H9 (cell line): ENCODE measurements at regions not wholly inside any gene's neighbourhood (a gene's known extent, or its start where the extent isn't known, plus 50 kb on each side); places are given as distances from the start of the nearest gene placed in this dataset.
"Not testable (repeated sequence)": the region's sequence is repeated elsewhere in the genome, so short reads cannot be mapped to it uniquely, and the experiment has no call there.

Source experiments
- DNase-seq: peaks from one replicate; pipeline ENCODE4 v3.0.0-alpha.2; 2017
- H2AFZ ChIP-seq: one replicate; pipeline ENCODE4 v1.6.1; 2013; ENCODE audit warnings: mild to moderate bottlenecking, low read length, control low read depth, moderate library complexity
- H2AK5ac ChIP-seq: 2 replicates; pipeline ENCODE4 v1.6.1; 2013; ENCODE audit warnings: low read length, control low read depth, mixed read lengths; ENCODE audit not compliant: insufficient read length
- H2BK120ac ChIP-seq: one replicate; pipeline ENCODE4 v1.6.1; 2013; ENCODE audit warnings: low read depth, mild to moderate bottlenecking, low read length, control low read depth, inconsistent platforms; ENCODE audit not compliant: poor library complexity, severe bottlenecking
- H2BK12ac ChIP-seq: 2 replicates; pipeline ENCODE4 v1.6.1; 2013; ENCODE audit warnings: low read length, control low read depth, mixed read lengths, low read depth; ENCODE audit not compliant: insufficient read length
- H2BK15ac ChIP-seq: 2 replicates; pipeline ENCODE4 v1.6.1; 2013; ENCODE audit warnings: low read depth, low read length, control low read depth
- H2BK20ac ChIP-seq: one replicate; pipeline ENCODE4 v1.6.1; 2013; ENCODE audit warnings: low read depth, mild to moderate bottlenecking, low read length, control low read depth, inconsistent platforms; ENCODE audit not compliant: poor library complexity, severe bottlenecking
- H2BK5ac ChIP-seq: 2 replicates; pipeline ENCODE4 v1.6.1; 2013; ENCODE audit warnings: low read length, control low read depth, mixed read lengths; ENCODE audit not compliant: insufficient read length
- H3K14ac ChIP-seq: 2 replicates; pipeline ENCODE4 v1.6.1; 2013; ENCODE audit warnings: low read length, control low read depth; ENCODE audit not compliant: insufficient read depth
- H3K18ac ChIP-seq: 2 replicates; pipeline ENCODE4 v1.6.1; 2013; ENCODE audit warnings: low read depth, mild to moderate bottlenecking, mixed read lengths, low read length, control low read depth; ENCODE audit not compliant: insufficient read length
- H3K23ac ChIP-seq: 2 replicates; pipeline ENCODE4 v1.6.1; 2013; ENCODE audit warnings: low read length, control low read depth, mixed read lengths, low read depth; ENCODE audit not compliant: insufficient read length
- H3K23me2 ChIP-seq: 2 replicates; pipeline ENCODE4 v1.6.1; 2013; ENCODE audit warnings: low read depth, mild to moderate bottlenecking, mixed read lengths, low read length, control low read depth; ENCODE audit not compliant: insufficient read length, poor library complexity, severe bottlenecking
- H3K27ac ChIP-seq: 2 replicates; pipeline ENCODE4 v1.5.1; 2013; ENCODE audit warnings: low read length, control low read depth, mixed read lengths, low read depth; ENCODE audit not compliant: insufficient read length
- H3K27me3 ChIP-seq: 2 replicates; pipeline ENCODE4 v1.6.1; 2013; ENCODE audit warnings: low read length, control low read depth, inconsistent platforms; ENCODE audit not compliant: insufficient read depth
- H3K4ac ChIP-seq: 2 replicates; pipeline ENCODE4 v1.6.1; 2013; ENCODE audit warnings: low read depth, mild to moderate bottlenecking, control low read depth, inconsistent platforms, low read length, moderate library complexity
- H3K4me1 ChIP-seq: 2 replicates; pipeline ENCODE4 v1.6.1; 2013; ENCODE audit warnings: low read length, control low read depth, inconsistent platforms; ENCODE audit not compliant: insufficient read depth
- H3K4me2 ChIP-seq: 2 replicates; pipeline ENCODE4 v1.6.1; 2013; ENCODE audit warnings: low read length, control low read depth, mixed read lengths; ENCODE audit not compliant: insufficient read length, insufficient read depth
- H3K56ac ChIP-seq: 2 replicates; pipeline ENCODE4 v1.6.1; 2013; ENCODE audit warnings: low read depth, mild to moderate bottlenecking, mixed read lengths, low read length, control low read depth; ENCODE audit not compliant: insufficient read length
- H3K79me1 ChIP-seq: 2 replicates; pipeline ENCODE4 v1.6.1; 2013; ENCODE audit warnings: low read depth, mild to moderate bottlenecking, moderate library complexity, low read length, control low read depth, inconsistent platforms; ENCODE audit not compliant: insufficient read depth, poor library complexity, severe bottlenecking
- H3K79me2 ChIP-seq: 2 replicates; pipeline ENCODE4 v1.6.1; 2013; ENCODE audit warnings: low read length, control low read depth, inconsistent platforms; ENCODE audit not compliant: insufficient read depth
- H3K9ac ChIP-seq: 2 replicates; pipeline ENCODE4 v1.6.1; 2013; ENCODE audit warnings: low read length, control low read depth, mixed read lengths; ENCODE audit not compliant: insufficient read length; ENCODE audit errors: extremely low read depth
- H3K9me3 ChIP-seq: one replicate; pipeline ENCODE4 v1.6.1; 2013; ENCODE audit warnings: low read depth, low read length, inconsistent platforms; ENCODE audit not compliant: control insufficient read depth
- H3T11ph ChIP-seq: one replicate; pipeline ENCODE4 v1.6.1; 2013; ENCODE audit warnings: mild to moderate bottlenecking, low read length, control low read depth, inconsistent platforms
- H4K20me1 ChIP-seq: one replicate; pipeline ENCODE4 v1.6.1; 2013; ENCODE audit not compliant: control insufficient read depth, insufficient read length, insufficient read depth
- H4K5ac ChIP-seq: 2 replicates; pipeline ENCODE4 v1.6.1; 2013; ENCODE audit warnings: low read depth, mild to moderate bottlenecking, mixed read lengths, low read length, control low read depth; ENCODE audit not compliant: insufficient read length
- H4K8ac ChIP-seq: replicated peaks from 2 replicates; pipeline ENCODE4 v1.6.1; 2013; ENCODE audit warnings: low read length, control low read depth, mixed read lengths, low read depth; ENCODE audit not compliant: insufficient read length
- H4K91ac ChIP-seq: 2 replicates; pipeline ENCODE4 v1.6.1; 2013; ENCODE audit warnings: low read depth, mild to moderate bottlenecking, moderate library complexity, mixed read lengths, low read length, control low read depth; ENCODE audit not compliant: insufficient read length
- H3K27ac Mint-ChIP-seq, 3 experiments: 2 replicates in 2 of 3; 3 replicates in 1 of 3; pipeline ENCODE4 v1.8.0; 2020 to 2021; ENCODE audit warnings: mixed read lengths in 3 of 3, mild to moderate bottlenecking in 1 of 3, moderate library complexity in 1 of 3
- H3K27me3 Mint-ChIP-seq: 2 replicates; pipeline ENCODE4 v1.8.0; 2021; ENCODE audit warnings: low read depth, mild to moderate bottlenecking, moderate library complexity, mixed read lengths
- H3K36me3 Mint-ChIP-seq, 3 experiments: 2 replicates in 2 of 3; 3 replicates in 1 of 3; pipeline ENCODE4 v1.8.0; 2020 to 2021; ENCODE audit warnings: low read depth in 3 of 3, mixed read lengths in 3 of 3; ENCODE audit not compliant: insufficient read depth in 1 of 3
- H3K4me1 Mint-ChIP-seq, 2 experiments: 2 replicates each; pipeline ENCODE4 v1.8.0; 2020; ENCODE audit warnings: mixed read lengths in 2 of 2
- H3K4me3 Mint-ChIP-seq, 2 experiments: 2 replicates in 1 of 2; 3 replicates in 1 of 2; pipeline ENCODE4 v1.8.0; 2020 to 2021; ENCODE audit warnings: mild to moderate bottlenecking in 2 of 2, mixed read lengths in 2 of 2, moderate library complexity in 1 of 2
- H3K9me3 Mint-ChIP-seq, 2 experiments: 2 replicates in 1 of 2; 3 replicates in 1 of 2; pipeline ENCODE4 v1.8.0; 2020; ENCODE audit warnings: mild to moderate bottlenecking in 2 of 2, mixed read lengths in 2 of 2, moderate library complexity in 1 of 2
- CTCF ChIP-seq: fragments of 200-600 bp; sonication (generic); conservative IDR thresholded peaks from 3 replicates; pipeline ENCODE4 v1.8.0; 2021; ENCODE audit warnings: antibody characterized with exemption, mild to moderate bottlenecking
- WGBS: extraction: QIAGEN DNeasy Blood & Tissue Kit; methylation state at CpG from one replicate; pipeline ENCODE4 v1.1.7; 2013; ENCODE audit warnings: missing lambda C conversion rate, low lambda C conversion rate, mixed read lengths; ENCODE audit not compliant: insufficient read length; ENCODE audit errors: extremely low coverage; 5-methylcytosine and 5-hydroxymethylcytosine counted together

- Mint-ChIP-seq H3K4me1 (peaks cover 7 to 11% of the 10 kb centered on the region in 2 experiments), H3K27ac (peak overlapping the region; percentile 90 to 100 (median 98)), H3K4me3 (peak overlapping the region; percentile 64 to 85; a peak in 3 of 5 replicates), H3K36me3 (peaks cover 2 to 12% (median 6%) of the 10 kb centered on the region in 3 experiments; a peak in 6 of 7 replicates), H3K9me3 (peaks cover 8 to 13% of the 10 kb centered on the region in 2 experiments)
- H3K79me1 ChIP-seq, H3K27me3 ChIP-seq, H4K91ac ChIP-seq, H3K27me3 Mint-ChIP-seq, H2BK12ac ChIP-seq, H3K4ac ChIP-seq, H3K23ac ChIP-seq, H3T11ph ChIP-seq, H2BK120ac ChIP-seq, H3K79me2 ChIP-seq, DNase-seq, H2BK15ac ChIP-seq, H4K20me1 ChIP-seq, H3K56ac ChIP-seq, H3K4me1 ChIP-seq, H2AK5ac ChIP-seq, H3K9me3 ChIP-seq, H4K8ac ChIP-seq, H2BK5ac ChIP-seq, H2BK20ac ChIP-seq, H3K23me2 ChIP-seq, H3K27ac ChIP-seq, H3K4me2 ChIP-seq: not testable (repeated sequence)
- H2AFZ ChIP-seq = peak overlapping the region; percentile 45
- peak; percentile 72 for TF ChIP-seq CTCF
- peak overlapping the region; percentile 94 for H4K5ac ChIP-seq
- WGBS = no CpG with 5 or more reads among the region's 31 CpGs
- peak overlapping the region; percentile 70 for H3K9ac ChIP-seq
- H3K18ac ChIP-seq = peak overlapping the region; percentile 7
- H3K14ac ChIP-seq = peak overlapping the region; percentile 75; the same call in 1 of the 2 replicates
Observed at GRCh38 chr7:12496901-12497674, 73.4 kb upstream of the SCIN start.
